H9 (cell line): ENCODE measurements at regions not wholly inside any gene's neighbourhood (a gene's known extent, or its start where the extent isn't known, plus 50 kb on each side); places are given as distances from the start of the nearest gene placed in this dataset.

Experiments
- DNase-seq: peaks from one replicate; pipeline ENCODE4 v3.0.0-alpha.2; 2017
- H2AFZ ChIP-seq: one replicate; pipeline ENCODE4 v1.6.1; 2013; ENCODE audit warnings: mild to moderate bottlenecking, low read length, control low read depth, moderate library complexity
- H2AK5ac ChIP-seq: 2 replicates; pipeline ENCODE4 v1.6.1; 2013; ENCODE audit warnings: low read length, control low read depth, mixed read lengths; ENCODE audit not compliant: insufficient read length
- H2BK120ac ChIP-seq: one replicate; pipeline ENCODE4 v1.6.1; 2013; ENCODE audit warnings: low read depth, mild to moderate bottlenecking, low read length, control low read depth, inconsistent platforms; ENCODE audit not compliant: poor library complexity, severe bottlenecking
- H2BK12ac ChIP-seq: 2 replicates; pipeline ENCODE4 v1.6.1; 2013; ENCODE audit warnings: low read length, control low read depth, mixed read lengths, low read depth; ENCODE audit not compliant: insufficient read length
- H2BK15ac ChIP-seq: 2 replicates; pipeline ENCODE4 v1.6.1; 2013; ENCODE audit warnings: low read depth, low read length, control low read depth
- H2BK20ac ChIP-seq: one replicate; pipeline ENCODE4 v1.6.1; 2013; ENCODE audit warnings: low read depth, mild to moderate bottlenecking, low read length, control low read depth, inconsistent platforms; ENCODE audit not compliant: poor library complexity, severe bottlenecking
- H2BK5ac ChIP-seq: 2 replicates; pipeline ENCODE4 v1.6.1; 2013; ENCODE audit warnings: low read length, control low read depth, mixed read lengths; ENCODE audit not compliant: insufficient read length
- H3K14ac ChIP-seq: 2 replicates; pipeline ENCODE4 v1.6.1; 2013; ENCODE audit warnings: low read length, control low read depth; ENCODE audit not compliant: insufficient read depth
- H3K18ac ChIP-seq: 2 replicates; pipeline ENCODE4 v1.6.1; 2013; ENCODE audit warnings: low read depth, mild to moderate bottlenecking, mixed read lengths, low read length, control low read depth; ENCODE audit not compliant: insufficient read length
- H3K23ac ChIP-seq: 2 replicates; pipeline ENCODE4 v1.6.1; 2013; ENCODE audit warnings: low read length, control low read depth, mixed read lengths, low read depth; ENCODE audit not compliant: insufficient read length
- H3K23me2 ChIP-seq: 2 replicates; pipeline ENCODE4 v1.6.1; 2013; ENCODE audit warnings: low read depth, mild to moderate bottlenecking, mixed read lengths, low read length, control low read depth; ENCODE audit not compliant: insufficient read length, poor library complexity, severe bottlenecking
- H3K27ac ChIP-seq: 2 replicates; pipeline ENCODE4 v1.5.1; 2013; ENCODE audit warnings: low read length, control low read depth, mixed read lengths, low read depth; ENCODE audit not compliant: insufficient read length
- H3K27me3 ChIP-seq: 2 replicates; pipeline ENCODE4 v1.6.1; 2013; ENCODE audit warnings: low read length, control low read depth, inconsistent platforms; ENCODE audit not compliant: insufficient read depth
- H3K4ac ChIP-seq: 2 replicates; pipeline ENCODE4 v1.6.1; 2013; ENCODE audit warnings: low read depth, mild to moderate bottlenecking, control low read depth, inconsistent platforms, low read length, moderate library complexity
- H3K4me1 ChIP-seq: 2 replicates; pipeline ENCODE4 v1.6.1; 2013; ENCODE audit warnings: low read length, control low read depth, inconsistent platforms; ENCODE audit not compliant: insufficient read depth
- H3K4me2 ChIP-seq: 2 replicates; pipeline ENCODE4 v1.6.1; 2013; ENCODE audit warnings: low read length, control low read depth, mixed read lengths; ENCODE audit not compliant: insufficient read length, insufficient read depth
- H3K56ac ChIP-seq: 2 replicates; pipeline ENCODE4 v1.6.1; 2013; ENCODE audit warnings: low read depth, mild to moderate bottlenecking, mixed read lengths, low read length, control low read depth; ENCODE audit not compliant: insufficient read length
- H3K79me1 ChIP-seq: 2 replicates; pipeline ENCODE4 v1.6.1; 2013; ENCODE audit warnings: low read depth, mild to moderate bottlenecking, moderate library complexity, low read length, control low read depth, inconsistent platforms; ENCODE audit not compliant: insufficient read depth, poor library complexity, severe bottlenecking
- H3K79me2 ChIP-seq: 2 replicates; pipeline ENCODE4 v1.6.1; 2013; ENCODE audit warnings: low read length, control low read depth, inconsistent platforms; ENCODE audit not compliant: insufficient read depth
- H3K9ac ChIP-seq: 2 replicates; pipeline ENCODE4 v1.6.1; 2013; ENCODE audit warnings: low read length, control low read depth, mixed read lengths; ENCODE audit not compliant: insufficient read length; ENCODE audit errors: extremely low read depth
- H3K9me3 ChIP-seq: one replicate; pipeline ENCODE4 v1.6.1; 2013; ENCODE audit warnings: low read depth, low read length, inconsistent platforms; ENCODE audit not compliant: control insufficient read depth
- H3T11ph ChIP-seq: one replicate; pipeline ENCODE4 v1.6.1; 2013; ENCODE audit warnings: mild to moderate bottlenecking, low read length, control low read depth, inconsistent platforms
- H4K20me1 ChIP-seq: one replicate; pipeline ENCODE4 v1.6.1; 2013; ENCODE audit not compliant: control insufficient read depth, insufficient read length, insufficient read depth
- H4K5ac ChIP-seq: 2 replicates; pipeline ENCODE4 v1.6.1; 2013; ENCODE audit warnings: low read depth, mild to moderate bottlenecking, mixed read lengths, low read length, control low read depth; ENCODE audit not compliant: insufficient read length
- H4K8ac ChIP-seq: replicated peaks from 2 replicates; pipeline ENCODE4 v1.6.1; 2013; ENCODE audit warnings: low read length, control low read depth, mixed read lengths, low read depth; ENCODE audit not compliant: insufficient read length
- H4K91ac ChIP-seq: 2 replicates; pipeline ENCODE4 v1.6.1; 2013; ENCODE audit warnings: low read depth, mild to moderate bottlenecking, moderate library complexity, mixed read lengths, low read length, control low read depth; ENCODE audit not compliant: insufficient read length
- H3K27ac Mint-ChIP-seq, 3 experiments: 2 replicates in 2 of 3; 3 replicates in 1 of 3; pipeline ENCODE4 v1.8.0; 2020 to 2021; ENCODE audit warnings: mixed read lengths in 3 of 3, mild to moderate bottlenecking in 1 of 3, moderate library complexity in 1 of 3
- H3K27me3 Mint-ChIP-seq: 2 replicates; pipeline ENCODE4 v1.8.0; 2021; ENCODE audit warnings: low read depth, mild to moderate bottlenecking, moderate library complexity, mixed read lengths
- H3K36me3 Mint-ChIP-seq, 3 experiments: 2 replicates in 2 of 3; 3 replicates in 1 of 3; pipeline ENCODE4 v1.8.0; 2020 to 2021; ENCODE audit warnings: low read depth in 3 of 3, mixed read lengths in 3 of 3; ENCODE audit not compliant: insufficient read depth in 1 of 3
- H3K4me1 Mint-ChIP-seq, 2 experiments: 2 replicates each; pipeline ENCODE4 v1.8.0; 2020; ENCODE audit warnings: mixed read lengths in 2 of 2
- H3K4me3 Mint-ChIP-seq, 2 experiments: 2 replicates in 1 of 2; 3 replicates in 1 of 2; pipeline ENCODE4 v1.8.0; 2020 to 2021; ENCODE audit warnings: mild to moderate bottlenecking in 2 of 2, mixed read lengths in 2 of 2, moderate library complexity in 1 of 2
- H3K9me3 Mint-ChIP-seq, 2 experiments: 2 replicates in 1 of 2; 3 replicates in 1 of 2; pipeline ENCODE4 v1.8.0; 2020; ENCODE audit warnings: mild to moderate bottlenecking in 2 of 2, mixed read lengths in 2 of 2, moderate library complexity in 1 of 2
- CTCF ChIP-seq: fragments of 200-600 bp; sonication (generic); conservative IDR thresholded peaks from 3 replicates; pipeline ENCODE4 v1.8.0; 2021; ENCODE audit warnings: antibody characterized with exemption, mild to moderate bottlenecking
- WGBS: extraction: QIAGEN DNeasy Blood & Tissue Kit; methylation state at CpG from one replicate; pipeline ENCODE4 v1.1.7; 2013; ENCODE audit warnings: missing lambda C conversion rate, low lambda C conversion rate, mixed read lengths; ENCODE audit not compliant: insufficient read length; ENCODE audit errors: extremely low coverage; 5-methylcytosine and 5-hydroxymethylcytosine counted together

DNA sequence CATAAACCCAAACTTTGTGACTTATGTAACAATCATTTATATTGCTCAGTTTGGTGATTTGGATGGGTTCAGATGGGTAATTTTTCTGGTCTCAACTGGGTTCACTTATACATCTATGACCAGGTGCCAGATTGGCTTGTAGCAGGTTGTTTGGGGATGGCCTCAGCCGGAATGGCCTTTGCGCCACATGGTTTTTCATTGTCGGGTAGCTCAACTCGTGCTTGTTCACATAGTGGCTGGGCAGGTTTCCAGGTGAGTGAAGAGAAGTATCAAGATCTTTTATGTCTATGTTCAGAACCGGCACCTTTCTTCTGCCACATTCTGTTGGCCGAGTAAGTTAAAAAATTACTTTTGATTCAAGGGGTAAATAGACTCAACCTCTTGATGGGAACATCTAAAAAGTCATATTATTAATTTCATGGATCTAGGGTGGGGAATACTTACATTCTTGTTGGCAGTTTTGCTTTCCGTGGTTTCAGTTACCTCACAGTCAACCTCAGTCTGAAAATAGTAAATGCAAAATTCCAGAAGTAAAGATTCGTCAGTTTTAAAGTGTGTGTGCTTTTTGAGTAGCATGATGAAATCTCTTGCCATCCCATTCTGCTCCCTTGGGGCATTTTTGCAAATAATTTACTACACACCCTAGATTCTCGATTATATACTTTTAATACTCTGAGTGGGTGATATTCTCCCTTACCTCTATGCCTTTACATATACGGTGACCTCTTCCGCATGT lies 745.7 kb upstream of the CCDC54 start:
- no peaks in the 10 kb centered on the region for H3K79me1 ChIP-seq
- no peak overlapping the region for H3K27ac ChIP-seq
- no peak overlapping the region for H2BK20ac ChIP-seq
- H3K79me2 ChIP-seq: no peaks in the 10 kb centered on the region
- no peak overlapping the region for H2AK5ac ChIP-seq
- Mint-ChIP-seq H3K4me1 (peaks cover 2 to 5% of the 10 kb centered on the region in 2 experiments; a peak in 2 of 4 replicates), H3K4me3 (no peak overlapping the region), H3K36me3 (no peaks in the 10 kb centered on the region; a peak in 1 of 7 replicates), H3K9me3 (no peaks in the 10 kb centered on the region), H3K27ac (no peak overlapping the region; a peak in 1 of 7 replicates), H3K27me3 (no peaks in the 10 kb centered on the region)
- no peak overlapping the region for H2AFZ ChIP-seq
- H4K20me1 ChIP-seq: no peaks in the 10 kb centered on the region
- H3K18ac ChIP-seq: no peak overlapping the region
- no peak overlapping the region for H4K8ac ChIP-seq
- H2BK120ac ChIP-seq: no peak overlapping the region
- no peak for TF ChIP-seq CTCF
- H3K23me2 ChIP-seq: no peaks in the 10 kb centered on the region
- no peak overlapping the region for H4K91ac ChIP-seq
- no peak overlapping the region for H3K23ac ChIP-seq
- H3T11ph ChIP-seq: no peak overlapping the region
- H3K56ac ChIP-seq: no peak overlapping the region
- H4K5ac ChIP-seq: no peak overlapping the region
- H3K4me1 ChIP-seq: no peaks in the 10 kb centered on the region
- no peak for DNase-seq
- no peaks in the 10 kb centered on the region for H3K27me3 ChIP-seq
- no peak overlapping the region for H3K4me2 ChIP-seq
- no peak overlapping the region for H2BK15ac ChIP-seq
- no peak overlapping the region for H3K14ac ChIP-seq
- no peaks in the 10 kb centered on the region for H3K9me3 ChIP-seq
- no peak overlapping the region for H2BK5ac ChIP-seq
- no CpG with 5 or more reads among the region's 11 CpGs for WGBS
- no peak overlapping the region for H3K4ac ChIP-seq
- H2BK12ac ChIP-seq: no peak overlapping the region
- no peak overlapping the region for H3K9ac ChIP-seq
